Right atrium auricular region (tissue), 2 donors: ENCODE measurements at regions not wholly inside any gene's neighbourhood (a gene's known extent, or its start where the extent isn't known, plus 50 kb on each side); places are given as distances from the start of the nearest gene placed in this dataset.
"Not testable (repeated sequence)": the region's sequence is repeated elsewhere in the genome, so short reads cannot be mapped to it uniquely, and the experiment has no call there.

ENCODE experiments used
- DNase-seq: peaks from one replicate; pipeline ENCODE4 v3.0.0-alpha.2; 2019; ENCODE audit warnings: low spot score
- H3K27ac ChIP-seq, 2 donors: fragments of 200-600 bp; sonication (generic); 1 replicate in 1 of 2; 2 replicates in 1 of 2; pipeline ENCODE4 v1.5.1; 2016 to 2019
- H3K27me3 ChIP-seq, 2 donors: fragments of 200-600 bp; sonication (generic); one replicate each; pipeline versions ENCODE4 v1.5.1 to v1.6.0; 2017 to 2019
- H3K36me3 ChIP-seq: fragments of 200-600 bp; sonication (generic); one replicate; pipeline ENCODE4 v1.5.1; 2016
- H3K4me1 ChIP-seq, 2 donors: fragments of 200-600 bp; sonication (generic); one replicate each; pipeline versions ENCODE4 v1.5.1 to v1.6.0; 2017 to 2019
- H3K4me3 ChIP-seq, 2 donors: fragments of 200-600 bp; sonication (generic); 1 replicate in 1 of 2; 2 replicates in 1 of 2; pipeline ENCODE4 v1.5.1; 2017 to 2019; ENCODE audit warnings: mild to moderate bottlenecking in 1 of 2, moderate library complexity in 1 of 2
- H3K9me3 ChIP-seq, 2 donors: fragments of 200-600 bp; sonication (generic); one replicate each; pipeline ENCODE4 v1.5.1; 2019
- TF ChIP-seq, protein P1 (sequence below), 2 donors: fragments of 200-600 bp; sonication (generic); IDR thresholded peaks; one replicate each; pipeline ENCODE4 v1.5.1; 2019; ENCODE audit warnings: antibody characterized with exemption in 2 of 2

DNA sequence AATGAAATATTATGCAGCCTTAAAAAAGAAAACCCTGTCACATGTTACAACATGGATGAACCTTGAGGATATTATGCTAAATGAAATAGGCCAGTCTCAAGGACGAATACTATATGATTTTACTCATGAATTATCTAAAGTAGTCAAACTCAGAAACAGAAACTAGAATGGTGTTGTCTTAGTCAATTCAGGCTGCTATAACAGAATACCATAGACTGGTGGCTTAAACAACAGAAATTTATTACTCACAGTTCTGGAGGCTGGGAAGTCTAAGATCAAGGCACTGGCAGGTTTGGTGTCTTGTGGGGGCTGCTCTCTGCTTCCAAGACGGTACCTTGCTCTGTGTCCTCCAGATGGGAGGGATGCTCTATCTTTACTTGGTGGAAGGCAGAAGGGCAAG lies 113.8 kb upstream of the DNAH14 start:
- H3K4me1 ChIP-seq = no peaks in the 10 kb centered on the region
- H3K36me3 ChIP-seq = no peaks in the 10 kb centered on the region
- H3K9me3 ChIP-seq = peaks cover 0 to under 1% of the 10 kb centered on the region in 2 donors
- H3K27ac ChIP-seq = no peak overlapping the region
- H3K27me3 ChIP-seq = no peaks in the 10 kb centered on the region
- no peak for DNase-seq
- no peak overlapping the region for H3K4me3 ChIP-seq
- TF ChIP-seq, protein P1, sequence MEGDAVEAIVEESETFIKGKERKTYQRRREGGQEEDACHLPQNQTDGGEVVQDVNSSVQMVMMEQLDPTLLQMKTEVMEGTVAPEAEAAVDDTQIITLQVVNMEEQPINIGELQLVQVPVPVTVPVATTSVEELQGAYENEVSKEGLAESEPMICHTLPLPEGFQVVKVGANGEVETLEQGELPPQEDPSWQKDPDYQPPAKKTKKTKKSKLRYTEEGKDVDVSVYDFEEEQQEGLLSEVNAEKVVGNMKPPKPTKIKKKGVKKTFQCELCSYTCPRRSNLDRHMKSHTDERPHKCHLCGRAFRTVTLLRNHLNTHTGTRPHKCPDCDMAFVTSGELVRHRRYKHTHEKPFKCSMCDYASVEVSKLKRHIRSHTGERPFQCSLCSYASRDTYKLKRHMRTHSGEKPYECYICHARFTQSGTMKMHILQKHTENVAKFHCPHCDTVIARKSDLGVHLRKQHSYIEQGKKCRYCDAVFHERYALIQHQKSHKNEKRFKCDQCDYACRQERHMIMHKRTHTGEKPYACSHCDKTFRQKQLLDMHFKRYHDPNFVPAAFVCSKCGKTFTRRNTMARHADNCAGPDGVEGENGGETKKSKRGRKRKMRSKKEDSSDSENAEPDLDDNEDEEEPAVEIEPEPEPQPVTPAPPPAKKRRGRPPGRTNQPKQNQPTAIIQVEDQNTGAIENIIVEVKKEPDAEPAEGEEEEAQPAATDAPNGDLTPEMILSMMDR (IDR thresholded peaks at IDR 0.05) = no peak

GRCh38 chr1:224816062-224816461 lies 113.4 kb upstream of the DNAH14 start:
- H3K27ac ChIP-seq = no peak overlapping the region
- TF ChIP-seq, protein P1 (IDR thresholded peaks at IDR 0.05) = no peak
- H3K4me1 ChIP-seq = no peaks in the 10 kb centered on the region
- H3K4me3 ChIP-seq = no peak overlapping the region
- DNase-seq = no peak
- H3K27me3 ChIP-seq = no peaks in the 10 kb centered on the region
- no peaks in the 10 kb centered on the region for H3K36me3 ChIP-seq
- H3K9me3 ChIP-seq = peaks cover 0 to 5% of the 10 kb centered on the region in 2 donors

GRCh38 chr1:224817382-224817781 lies 112.1 kb upstream of the DNAH14 start:
- TF ChIP-seq, protein P1 (IDR thresholded peaks at IDR 0.05) = no peak
- Histone ChIP-seq H3K4me3 (no peak overlapping the region), H3K4me1 (no peaks in the 10 kb centered on the region), H3K36me3 (no peaks in the 10 kb centered on the region), H3K27ac (no peak overlapping the region), H3K9me3 (peaks cover 0 to 12% of the 10 kb centered on the region in 2 donors), H3K27me3 (no peaks in the 10 kb centered on the region)
- DNase-seq = no peak

- peaks cover 0 to 14% of the 10 kb centered on the region in 2 donors for H3K9me3 ChIP-seq
Observed at GRCh38 chr1:224819861-224820260, 109.6 kb upstream of the DNAH14 start.

GRCh38 chr1:224820341-224820740 lies 109.1 kb upstream of the DNAH14 start:
- Histone ChIP-seq H3K36me3 (no peaks in the 10 kb centered on the region), H3K27ac (no peak overlapping the region), H3K27me3 (no peaks in the 10 kb centered on the region), H3K4me1 (no peaks in the 10 kb centered on the region), H3K4me3 (no peak overlapping the region), H3K9me3 (peaks cover 0 to 17% of the 10 kb centered on the region in 2 donors)
- DNase-seq = no peak
- TF ChIP-seq, protein P1 (IDR thresholded peaks at IDR 0.05) = no peak

More at GRCh38 chr1:224819861-224820260, 109.6 kb upstream of the DNAH14 start:
- H3K27ac ChIP-seq = no peak overlapping the region
- H3K4me1 ChIP-seq = no peaks in the 10 kb centered on the region
- no peaks in the 10 kb centered on the region for H3K36me3 ChIP-seq
- no peak overlapping the region for H3K4me3 ChIP-seq
- TF ChIP-seq, protein P1 (IDR thresholded peaks at IDR 0.05) = no peak
- DNase-seq = no peak
- H3K27me3 ChIP-seq = no peaks in the 10 kb centered on the region

DNA sequence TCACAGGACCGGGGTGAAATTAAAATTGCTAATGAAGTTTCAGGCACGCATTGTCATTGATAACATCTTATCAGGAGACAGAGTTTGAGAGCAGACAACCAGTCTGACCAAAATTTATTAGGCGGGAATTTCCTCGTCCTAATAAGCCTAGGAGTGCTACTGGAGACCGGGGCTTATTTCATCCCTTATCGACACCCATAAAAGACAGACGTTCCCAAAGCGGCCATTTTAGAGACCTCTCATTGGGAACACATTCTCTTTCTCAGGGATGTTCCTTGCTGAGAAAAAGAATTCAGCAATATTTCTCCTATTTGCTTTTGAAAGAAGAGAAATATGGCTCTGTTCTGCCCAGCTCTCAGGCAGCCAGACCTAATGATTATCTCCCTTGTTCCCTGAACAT lies 107.7 kb upstream of the DNAH14 start:
- not testable (repeated sequence) for H3K4me1 ChIP-seq, H3K27me3 ChIP-seq, H3K4me3 ChIP-seq, H3K27ac ChIP-seq, DNase-seq, H3K36me3 ChIP-seq
- H3K9me3 ChIP-seq = peaks cover 0 to 17% of the 10 kb centered on the region in 2 donors
